DMS153 (cell line): ENCODE measurements at regions not wholly inside any gene's neighbourhood (a gene's known extent, or its start where the extent isn't known, plus 50 kb on each side); places are given as distances from the start of the nearest gene placed in this dataset.
A peak's percentile ranks its signal among the peaks of the same experiment; 100 is the strongest.
"Not testable (repeated sequence)": the region's sequence is repeated elsewhere in the genome, so short reads cannot be mapped to it uniquely, and the experiment has no call there.

Experiments
- DNase-seq: peaks from one replicate; lab custom pipeline; 2025; lab: John Stamatoyannopoulos, UW

- no peak for DNase-seq
These were observed 50.4 kb upstream of the CECR2 start for GRCh38 chr22:17318817-17319216.

DNA sequence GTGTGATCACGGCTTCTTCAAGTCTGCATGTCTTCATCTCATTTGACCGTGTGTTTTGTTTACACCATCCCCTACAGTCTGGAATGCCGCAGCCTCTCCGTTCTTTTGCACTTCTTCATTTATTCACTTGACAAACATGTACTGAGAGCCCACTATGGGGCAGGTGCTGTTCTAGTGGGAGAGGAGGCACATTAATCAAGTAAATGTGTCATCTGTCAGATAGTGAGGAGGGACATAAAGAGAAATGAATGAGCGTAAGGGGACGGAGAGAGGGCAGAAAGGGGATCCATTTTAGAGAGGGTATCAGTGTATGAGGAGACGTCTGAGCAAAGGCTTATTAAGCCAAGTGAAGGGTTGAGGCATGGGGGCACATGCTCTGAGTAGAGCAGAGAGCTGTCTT, 54.0 kb upstream of the CECR2 start:
- DNase-seq: no peak

DNA sequence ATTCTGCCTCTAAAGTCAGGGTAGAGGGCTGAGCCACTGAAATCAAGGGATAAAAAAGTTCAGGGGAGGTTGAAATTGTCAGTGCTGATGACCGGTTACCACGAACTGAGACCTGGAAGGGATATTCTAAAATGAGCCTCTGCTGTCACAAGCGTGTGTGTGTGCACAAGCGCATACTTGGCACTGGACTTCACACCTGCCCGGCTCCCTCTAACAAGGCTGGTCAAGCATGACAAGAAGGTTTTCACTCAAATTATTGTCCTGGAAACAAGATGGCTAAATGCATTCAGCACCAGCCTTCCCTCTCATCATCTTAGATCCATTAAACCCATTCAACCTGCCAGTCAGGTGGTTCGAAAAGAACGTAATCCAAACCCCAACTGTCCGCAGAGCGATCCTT, 54.8 kb upstream of the CECR2 start:
- DNase-seq: no peak

DNA sequence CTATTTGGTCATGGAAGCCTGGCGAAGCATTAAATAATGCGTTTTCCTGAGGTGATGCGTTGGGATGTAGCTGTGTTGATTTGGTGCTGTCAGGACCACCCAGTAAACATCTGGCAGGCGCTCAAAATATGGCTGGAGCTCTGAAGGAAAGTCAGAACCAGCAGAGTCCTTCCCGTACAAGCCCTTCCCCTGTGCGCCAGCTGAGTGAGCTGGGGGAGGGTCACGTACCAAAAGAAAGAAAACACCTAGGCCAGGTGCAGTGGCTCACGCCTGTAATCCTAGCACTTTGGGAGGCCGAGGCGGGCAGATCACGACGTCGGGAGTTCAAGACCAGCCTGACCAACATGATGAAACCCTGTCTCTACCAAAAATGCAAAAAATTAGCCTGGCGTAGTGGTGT, 55.6 kb upstream of the CECR2 start:
- no peak for DNase-seq

DNA sequence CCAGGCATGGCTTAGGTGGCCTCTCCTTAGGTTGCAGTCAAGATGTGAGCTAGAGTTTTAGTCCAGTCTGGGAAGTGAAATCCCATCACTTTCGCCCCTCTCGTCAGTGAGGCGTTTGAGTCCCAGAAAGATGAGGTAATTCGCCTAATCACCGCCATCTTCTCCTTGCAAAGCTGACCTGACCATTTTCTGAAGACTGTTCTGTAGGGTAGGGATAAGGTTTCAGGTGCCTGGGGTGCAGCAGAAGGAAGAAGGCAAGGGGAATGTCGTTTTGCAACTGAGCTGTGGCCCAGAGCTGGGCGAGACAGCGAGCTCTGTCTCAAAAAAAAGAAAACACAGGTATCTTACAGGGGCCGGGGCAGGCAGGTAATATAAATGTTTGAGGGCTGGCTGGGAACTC, 61.7 kb upstream of the CECR2 start:
- DNase-seq: no peak

DNA sequence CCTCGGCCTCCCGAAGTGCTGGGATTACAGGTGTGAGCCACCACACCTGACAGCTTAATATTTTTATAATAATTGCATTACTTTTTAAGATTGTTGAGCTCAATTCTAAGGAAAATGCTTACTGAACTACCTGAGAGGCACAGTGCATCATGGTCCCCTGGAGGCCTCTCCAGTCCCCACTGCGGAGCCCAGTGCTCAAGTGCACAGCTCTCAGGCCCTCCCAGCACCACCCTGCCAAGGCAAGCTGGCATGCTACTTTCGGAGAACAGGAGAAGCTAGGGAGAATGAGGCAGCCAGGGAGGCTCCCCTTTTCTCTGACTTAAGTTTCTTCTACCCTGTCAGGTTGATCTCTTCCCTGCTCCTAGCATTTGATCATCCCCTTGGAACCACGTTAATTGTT, 64.2 kb upstream of the CECR2 start:
- DNase-seq: no peak

DNA sequence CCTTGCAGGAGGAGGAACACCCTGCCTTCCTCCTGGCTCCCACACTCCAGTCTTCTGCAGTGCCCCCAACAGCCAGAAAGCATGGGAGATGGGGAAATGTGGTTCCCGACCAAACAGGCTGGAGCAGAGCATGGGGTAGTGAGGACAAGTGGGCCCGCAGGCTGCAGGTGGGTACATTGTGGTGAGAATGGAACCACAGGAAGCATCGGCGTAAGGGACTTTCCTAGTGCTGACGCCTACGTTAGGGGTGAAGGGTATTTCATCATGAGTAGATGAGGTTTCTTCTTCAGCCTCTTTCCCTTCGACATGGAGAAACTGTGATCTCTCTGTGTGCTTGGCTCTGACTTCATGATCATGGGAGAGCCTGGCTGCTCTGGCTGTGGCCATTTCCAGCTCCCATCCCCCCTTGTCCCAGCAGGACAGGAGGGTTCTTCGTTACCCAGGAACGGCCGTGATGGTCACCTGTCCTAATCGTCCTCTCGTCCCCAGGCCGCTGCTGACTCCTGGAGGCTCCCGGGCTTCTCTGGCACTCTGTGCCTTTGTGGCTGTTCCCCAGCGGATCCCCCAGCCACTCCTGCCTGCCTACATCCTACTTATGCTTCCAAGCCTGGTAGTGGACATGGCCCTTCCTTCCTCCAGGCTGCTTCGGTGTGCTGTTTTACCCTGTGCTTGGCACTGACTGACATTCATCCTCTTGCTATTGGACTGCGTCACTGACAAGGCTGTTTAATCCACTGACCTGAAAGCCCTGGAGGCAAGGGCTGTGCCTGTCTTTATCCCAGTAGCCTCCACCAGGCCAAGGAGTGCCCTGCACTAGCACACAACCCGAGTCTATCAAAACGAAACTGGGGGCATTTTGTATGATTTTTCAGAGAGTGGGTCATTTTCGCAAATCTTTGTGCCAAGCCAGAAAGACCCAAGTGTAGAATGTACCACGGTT, 65.2 kb upstream of the CECR2 start:
- no peak for DNase-seq

DNA sequence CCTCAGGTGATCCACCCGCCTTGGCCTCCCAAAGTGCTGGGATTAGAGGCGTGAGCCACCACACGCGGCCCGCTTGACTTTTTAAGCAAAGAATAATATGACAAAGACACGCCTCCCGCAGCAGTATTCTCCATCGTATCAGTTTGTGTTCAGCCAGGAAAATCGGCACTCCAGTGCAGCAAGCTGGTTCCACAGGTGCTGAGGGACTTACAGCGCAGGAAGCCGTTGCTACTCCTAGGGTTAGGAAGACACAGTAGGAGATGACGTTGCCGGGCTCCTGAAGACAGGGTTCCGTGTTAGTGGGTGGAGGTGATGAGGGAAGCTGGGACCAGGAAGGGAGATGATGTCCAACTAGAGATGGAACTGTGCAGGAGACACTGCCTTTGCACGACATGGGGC, 65.8 kb upstream of the CECR2 start:
- DNase-seq: no peak

GRCh38 chr22:17302616-17303015, 66.6 kb upstream of the CECR2 start:
- no peak for DNase-seq

- DNase-seq: no peak
These were observed 68.3 kb upstream of the CECR2 start for GRCh38 chr22:17300926-17301325.

- DNase-seq: peak; percentile 5
These were observed 70.3 kb upstream of the CECR2 start for GRCh38 chr22:17298805-17299502.

GRCh38 chr22:17285656-17286055, 66.4 kb upstream of the ADA2 start:
- no peak for DNase-seq

DNA sequence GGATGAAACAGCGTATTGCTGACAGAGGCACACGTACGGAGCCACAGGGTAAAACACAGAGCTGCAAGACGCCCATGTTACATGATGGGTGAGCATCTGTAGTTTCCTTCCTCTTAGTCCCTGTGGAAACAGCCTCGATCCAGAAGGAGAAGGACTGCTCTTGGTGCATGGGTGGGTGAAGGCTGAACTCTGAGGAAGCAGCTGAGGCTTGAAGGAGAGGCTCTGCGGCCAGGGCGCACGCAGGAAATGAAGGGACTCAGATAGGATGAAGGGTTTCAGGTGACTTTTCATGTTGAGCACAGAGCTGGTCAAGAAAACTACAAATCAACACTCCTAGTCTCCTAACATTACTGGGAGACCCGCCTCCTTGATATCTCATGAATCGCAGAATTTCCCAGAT, 65.7 kb upstream of the ADA2 start:
- no peak for DNase-seq

DNA sequence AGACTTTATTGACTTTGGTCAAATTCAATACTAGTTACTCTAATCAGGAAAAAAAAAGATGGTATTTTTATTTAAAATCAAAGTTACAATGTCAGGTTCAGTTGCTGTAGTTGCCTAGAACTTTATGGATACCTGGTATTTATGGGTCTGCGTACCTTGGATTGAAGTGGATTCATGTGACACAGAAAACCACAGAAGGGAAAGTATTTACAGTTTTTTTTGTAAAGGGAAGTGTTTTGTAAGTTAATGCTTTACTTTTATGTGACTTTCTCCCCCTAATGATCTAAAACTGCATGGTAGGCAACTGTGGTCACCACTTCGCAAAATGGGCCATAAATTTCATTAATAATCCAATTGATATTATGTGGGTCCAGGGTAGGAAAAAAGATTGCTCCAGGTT, 65.2 kb upstream of the ADA2 start:
- no peak for DNase-seq

GRCh38 chr22:17283865-17284264, 64.6 kb upstream of the ADA2 start:
- not testable (repeated sequence) for DNase-seq

GRCh38 chr22:17283423-17283822, 64.2 kb upstream of the ADA2 start:
- DNase-seq: no peak

DNA sequence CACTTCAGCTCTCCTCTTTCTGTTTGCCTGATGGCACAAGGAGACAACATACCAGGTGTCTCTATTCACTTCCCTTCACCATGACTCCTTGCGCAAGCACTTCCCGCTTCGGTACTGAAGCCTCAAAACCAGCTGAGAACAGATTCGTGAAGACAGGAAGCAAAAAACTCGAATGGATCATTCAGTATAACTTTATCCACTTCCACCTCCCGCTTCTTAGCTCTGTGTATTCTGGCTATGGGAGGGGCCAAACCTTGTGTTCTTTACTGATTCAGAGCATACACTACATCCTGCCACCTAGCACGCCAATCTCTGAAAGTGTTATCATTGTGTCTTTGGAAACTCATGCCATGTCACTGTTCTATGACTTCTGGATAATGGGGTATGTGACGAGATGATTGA, 62.2 kb upstream of the ADA2 start:
- no peak for DNase-seq

DNA sequence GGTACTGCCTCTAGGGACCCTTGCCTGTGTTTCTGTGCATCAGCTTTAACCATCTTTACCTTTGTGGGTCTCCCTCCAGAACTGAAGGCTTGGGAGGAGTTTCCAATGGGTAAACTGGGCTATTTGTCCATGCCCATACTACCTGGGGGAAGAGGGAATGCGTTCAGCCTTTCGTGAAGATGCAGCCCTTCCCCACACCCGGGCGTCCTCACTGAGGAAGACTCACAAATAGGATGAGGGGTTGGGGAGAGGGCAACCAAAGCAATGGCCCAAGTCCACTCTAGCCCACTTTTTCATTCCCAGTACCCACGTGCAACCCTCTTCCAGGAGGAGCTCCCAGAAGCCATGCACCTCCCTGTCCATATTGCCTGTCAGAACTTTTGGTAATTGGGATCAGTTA, 61.8 kb upstream of the ADA2 start:
- DNase-seq: no peak

DNA sequence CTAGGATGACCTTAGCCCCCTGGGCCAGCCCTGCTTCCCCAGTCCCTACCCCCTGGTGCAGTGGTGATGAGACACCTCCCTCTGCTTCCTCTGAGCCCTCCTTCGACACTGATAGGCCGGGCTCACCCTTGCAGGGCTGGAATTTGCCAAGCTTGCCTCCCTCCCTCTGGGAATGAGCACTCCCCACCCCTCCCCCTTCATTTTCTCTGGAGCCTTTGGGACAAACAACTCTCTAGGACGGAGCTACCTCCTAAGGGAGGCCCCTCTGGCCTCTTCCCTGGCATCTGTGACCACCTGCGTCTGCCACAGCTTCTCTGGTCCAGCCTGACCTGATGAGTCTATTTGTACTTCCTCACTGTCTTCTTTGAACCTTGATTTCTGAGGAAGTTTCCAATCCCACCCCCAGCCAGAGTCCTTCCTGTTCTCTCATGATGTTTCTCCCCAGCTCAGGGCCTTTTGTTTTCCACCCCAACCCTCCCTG, 53.3 kb upstream of the ADA2 start:
- no peak for DNase-seq

DNA sequence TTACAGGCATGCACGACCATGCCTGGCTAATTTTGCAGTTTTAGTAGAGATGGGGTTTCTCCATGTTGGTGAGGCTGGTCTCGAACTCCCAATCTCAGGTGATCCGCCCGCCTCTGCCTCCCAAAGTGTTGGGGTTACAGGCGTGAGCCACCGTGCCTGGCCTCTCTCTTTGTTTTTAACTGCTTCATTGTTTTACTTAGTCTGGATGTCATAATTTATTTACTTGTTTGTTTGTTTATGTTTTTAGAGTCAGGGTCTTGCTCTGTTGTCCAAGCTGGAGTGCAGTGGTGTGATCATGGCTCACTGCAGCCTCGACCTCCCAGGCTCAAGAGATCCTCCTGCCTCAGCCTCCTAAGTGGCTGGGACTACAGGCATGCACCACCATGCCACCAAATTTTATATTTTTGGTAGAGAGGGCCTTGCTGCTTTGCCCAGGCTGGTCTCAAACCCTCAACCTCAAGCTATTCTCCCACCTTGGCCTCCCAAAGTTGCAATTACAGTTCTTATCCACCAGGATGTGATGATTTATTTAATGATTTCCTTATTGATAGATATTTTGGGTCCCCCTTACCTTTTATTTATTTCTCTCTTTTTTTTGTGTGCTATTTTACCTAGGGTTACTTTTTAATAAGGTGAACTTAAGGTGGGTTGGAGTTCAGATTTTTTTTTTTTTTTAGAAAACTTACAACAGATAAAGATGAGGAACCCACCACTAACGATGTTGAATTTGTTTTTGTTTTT, 52.6 kb upstream of the ADA2 start:
- DNase-seq: no peak

GRCh38 chr22:17269607-17270261, 50.5 kb upstream of the ADA2 start:
- no peak for DNase-seq

DNA sequence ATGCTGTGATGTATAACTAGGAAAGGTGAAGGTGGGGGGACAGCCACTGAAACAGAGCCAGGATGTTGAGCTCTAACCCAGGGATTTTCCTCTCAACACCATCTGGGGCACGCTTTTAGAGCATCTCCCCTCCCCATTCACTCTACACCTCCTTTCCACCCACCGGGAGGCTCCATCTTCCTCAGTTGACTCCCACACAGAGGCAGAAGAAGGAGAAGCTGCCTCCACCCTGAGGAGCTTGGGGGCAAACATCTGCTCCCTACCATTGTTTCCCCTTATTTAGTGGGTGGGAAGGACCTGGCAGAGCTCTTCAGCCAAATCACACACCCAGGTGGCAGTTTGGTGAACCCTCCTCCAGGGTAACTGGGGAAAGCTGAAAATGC, 50.0 kb upstream of the ADA2 start:
- DNase-seq: no peak
